ENCODE measurements at regions not wholly inside any gene's neighbourhood (a gene's known extent, or its start where the extent isn't known, plus 50 kb on each side); places are given as distances from the start of the nearest gene placed in this dataset.

GRCh38 chr1:233435622-233436021 lies 108.1 kb downstream of the MAP3K21 start:
- Mint-ChIP-seq H3K36me3 (ENCODE audit: low read depth) (no peaks in the 10 kb centered on the region), H3K4me1 (no peaks in the 10 kb centered on the region), H3K4me3 (no peak overlapping the region), H3K9me3 (no peaks in the 10 kb centered on the region), H3K27me3 (peaks cover 17% of the 10 kb centered on the region), H3K27ac (no peak overlapping the region)
- ATAC-seq (no peak), DNase-seq (no peak)

GRCh38 chr1:233439721-233440120 lies 112.2 kb downstream of the MAP3K21 start:
- DNase-seq: no peak
- no peaks in the 10 kb centered on the region for H3K4me1 Mint-ChIP-seq
- H3K9me3 Mint-ChIP-seq: no peaks in the 10 kb centered on the region
- no peak overlapping the region for H3K27ac Mint-ChIP-seq
- ATAC-seq: no peak
- H3K36me3 Mint-ChIP-seq (ENCODE audit: low read depth): no peaks in the 10 kb centered on the region
- H3K4me3 Mint-ChIP-seq: no peak overlapping the region
- peaks cover 15% of the 10 kb centered on the region for H3K27me3 Mint-ChIP-seq

GRCh38 chr1:233440951-233441401 lies 113.5 kb downstream of the MAP3K21 start:
- Mint-ChIP-seq H3K4me3 (no peak overlapping the region), H3K9me3 (no peaks in the 10 kb centered on the region), H3K36me3 (ENCODE audit: low read depth) (no peaks in the 10 kb centered on the region), H3K4me1 (no peaks in the 10 kb centered on the region), H3K27ac (no peak overlapping the region), H3K27me3 (peaks cover 9% of the 10 kb centered on the region)
- DNase-seq: no peak
- no peak for ATAC-seq

GRCh38 chr1:233442026-233442780 lies 114.7 kb downstream of the MAP3K21 start:
- no peak for DNase-seq
- H3K9me3 Mint-ChIP-seq: no peaks in the 10 kb centered on the region
- H3K27me3 Mint-ChIP-seq: peaks cover 8% of the 10 kb centered on the region
- H3K36me3 Mint-ChIP-seq (ENCODE audit: low read depth): no peaks in the 10 kb centered on the region
- H3K27ac Mint-ChIP-seq: no peak overlapping the region
- no peak overlapping the region for H3K4me3 Mint-ChIP-seq
- ATAC-seq: no peak
- no peaks in the 10 kb centered on the region for H3K4me1 Mint-ChIP-seq

- H3K27me3 Mint-ChIP-seq: peaks cover 9% of the 10 kb centered on the region
- H3K9me3 Mint-ChIP-seq: no peaks in the 10 kb centered on the region
- H3K36me3 Mint-ChIP-seq (ENCODE audit: low read depth): no peaks in the 10 kb centered on the region
- ATAC-seq (no peak), DNase-seq (no peak)
- H3K4me1 Mint-ChIP-seq: no peaks in the 10 kb centered on the region
- H3K27ac Mint-ChIP-seq: no peak overlapping the region
- no peak overlapping the region for H3K4me3 Mint-ChIP-seq
Measured at GRCh38 chr1:233443040-233443760, 115.7 kb downstream of the MAP3K21 start.

GRCh38 chr1:233444484-233444883 lies 117.0 kb downstream of the MAP3K21 start:
- ATAC-seq: no peak
- Mint-ChIP-seq H3K27me3 (peaks cover 8% of the 10 kb centered on the region), H3K4me3 (no peak overlapping the region), H3K4me1 (no peaks in the 10 kb centered on the region), H3K36me3 (ENCODE audit: low read depth) (no peaks in the 10 kb centered on the region), H3K9me3 (no peaks in the 10 kb centered on the region), H3K27ac (no peak overlapping the region)
- DNase-seq: no peak

- Mint-ChIP-seq H3K27me3 (peaks cover 9% of the 10 kb centered on the region), H3K9me3 (no peaks in the 10 kb centered on the region), H3K36me3 (ENCODE audit: low read depth) (no peaks in the 10 kb centered on the region), H3K27ac (no peak overlapping the region), H3K4me3 (no peak overlapping the region), H3K4me1 (no peaks in the 10 kb centered on the region)
- DNase-seq: no peak
- ATAC-seq: no peak
Measured at GRCh38 chr1:233445737-233446136, 118.2 kb downstream of the MAP3K21 start.

- H3K9me3 Mint-ChIP-seq: no peaks in the 10 kb centered on the region
- H3K4me1 Mint-ChIP-seq: no peaks in the 10 kb centered on the region
- no peak for ATAC-seq
- peaks cover 4% of the 10 kb centered on the region for H3K27me3 Mint-ChIP-seq
- no peaks in the 10 kb centered on the region for H3K36me3 Mint-ChIP-seq (ENCODE audit: low read depth)
- DNase-seq: no peak
- no peak overlapping the region for H3K27ac Mint-ChIP-seq
- no peak overlapping the region for H3K4me3 Mint-ChIP-seq
Measured at GRCh38 chr1:233446935-233447334, 119.4 kb downstream of the MAP3K21 start.

GRCh38 chr1:233448109-233448689 lies 120.7 kb downstream of the MAP3K21 start:
- Mint-ChIP-seq H3K36me3 (ENCODE audit: low read depth) (no peaks in the 10 kb centered on the region), H3K9me3 (no peaks in the 10 kb centered on the region), H3K4me1 (no peaks in the 10 kb centered on the region), H3K27me3 (peaks cover 4% of the 10 kb centered on the region), H3K4me3 (no peak overlapping the region), H3K27ac (no peak overlapping the region)
- ATAC-seq: no peak
- no peak for DNase-seq

- no peak overlapping the region for H3K27ac Mint-ChIP-seq
- H3K36me3 Mint-ChIP-seq (ENCODE audit: low read depth): no peaks in the 10 kb centered on the region
- peaks cover 3% of the 10 kb centered on the region for H3K27me3 Mint-ChIP-seq
- no peaks in the 10 kb centered on the region for H3K9me3 Mint-ChIP-seq
- DNase-seq (no peak), ATAC-seq (no peak)
- H3K4me3 Mint-ChIP-seq: no peak overlapping the region
- H3K4me1 Mint-ChIP-seq: no peaks in the 10 kb centered on the region
Measured at GRCh38 chr1:233452724-233453123, 125.2 kb downstream of the MAP3K21 start.

- peaks cover 3% of the 10 kb centered on the region for H3K27me3 Mint-ChIP-seq
- H3K27ac Mint-ChIP-seq: no peak overlapping the region
- H3K4me3 Mint-ChIP-seq: no peak overlapping the region
- DNase-seq (no peak), ATAC-seq (no peak)
- no peaks in the 10 kb centered on the region for H3K9me3 Mint-ChIP-seq
- H3K36me3 Mint-ChIP-seq (ENCODE audit: low read depth): no peaks in the 10 kb centered on the region
- H3K4me1 Mint-ChIP-seq: no peaks in the 10 kb centered on the region
Measured at GRCh38 chr1:233453433-233454200, 126.1 kb downstream of the MAP3K21 start.

- Mint-ChIP-seq H3K4me1 (no peaks in the 10 kb centered on the region), H3K36me3 (ENCODE audit: low read depth) (no peaks in the 10 kb centered on the region), H3K27me3 (peaks cover 3% of the 10 kb centered on the region), H3K4me3 (no peak overlapping the region), H3K27ac (no peak overlapping the region), H3K9me3 (no peaks in the 10 kb centered on the region)
- DNase-seq: no peak
- ATAC-seq: no peak
Measured at GRCh38 chr1:233459470-233459945, 132.0 kb downstream of the MAP3K21 start.

- H3K4me1 Mint-ChIP-seq: no peaks in the 10 kb centered on the region
- peaks cover 3% of the 10 kb centered on the region for H3K27me3 Mint-ChIP-seq
- no peak overlapping the region for H3K27ac Mint-ChIP-seq
- DNase-seq: no peak
- H3K36me3 Mint-ChIP-seq (ENCODE audit: low read depth): no peaks in the 10 kb centered on the region
- no peak for ATAC-seq
- no peak overlapping the region for H3K4me3 Mint-ChIP-seq
- H3K9me3 Mint-ChIP-seq: no peaks in the 10 kb centered on the region
Measured at GRCh38 chr1:233459968-233460367, 132.4 kb downstream of the MAP3K21 start.

- no peak for ATAC-seq
- H3K36me3 Mint-ChIP-seq (ENCODE audit: low read depth): no peaks in the 10 kb centered on the region
- H3K4me3 Mint-ChIP-seq: no peak overlapping the region
Measured at GRCh38 chr1:233460692-233461091, 133.2 kb downstream of the MAP3K21 start.

More at GRCh38 chr1:233460692-233461091, 133.2 kb downstream of the MAP3K21 start:
- Mint-ChIP-seq H3K9me3 (no peaks in the 10 kb centered on the region), H3K4me1 (no peaks in the 10 kb centered on the region), H3K27ac (no peak overlapping the region), H3K27me3 (peaks cover 2% of the 10 kb centered on the region)
- DNase-seq: no peak
